ENCODE measurements at regions not wholly inside any gene's neighbourhood (a gene's known extent, or its start where the extent isn't known, plus 50 kb on each side); places are given as distances from the start of the nearest gene placed in this dataset.

DNA sequence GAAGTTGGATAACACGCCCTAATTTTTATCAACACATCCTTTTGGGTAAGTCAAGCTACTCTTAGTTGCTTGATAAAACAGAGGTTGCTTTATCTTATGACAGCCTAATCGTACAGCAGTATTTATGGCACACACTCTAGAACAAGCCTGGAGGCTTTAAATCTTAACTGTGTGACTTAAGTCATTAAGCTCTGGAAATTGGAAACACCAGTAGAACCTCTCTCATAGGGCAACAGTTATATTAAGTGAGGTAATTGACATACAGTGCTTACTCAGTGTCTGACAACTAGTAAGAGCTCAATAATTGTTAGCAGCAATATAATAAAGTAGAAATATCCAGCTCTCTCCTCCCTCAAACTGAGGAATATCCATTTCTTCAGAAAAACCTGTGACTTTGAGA is 808.9 kb upstream of the WWC1 start:
- in situ Hi-C loops (cut with MboI; ENCODE audit: low sequenced_read_pairs): no loop called here

DNA sequence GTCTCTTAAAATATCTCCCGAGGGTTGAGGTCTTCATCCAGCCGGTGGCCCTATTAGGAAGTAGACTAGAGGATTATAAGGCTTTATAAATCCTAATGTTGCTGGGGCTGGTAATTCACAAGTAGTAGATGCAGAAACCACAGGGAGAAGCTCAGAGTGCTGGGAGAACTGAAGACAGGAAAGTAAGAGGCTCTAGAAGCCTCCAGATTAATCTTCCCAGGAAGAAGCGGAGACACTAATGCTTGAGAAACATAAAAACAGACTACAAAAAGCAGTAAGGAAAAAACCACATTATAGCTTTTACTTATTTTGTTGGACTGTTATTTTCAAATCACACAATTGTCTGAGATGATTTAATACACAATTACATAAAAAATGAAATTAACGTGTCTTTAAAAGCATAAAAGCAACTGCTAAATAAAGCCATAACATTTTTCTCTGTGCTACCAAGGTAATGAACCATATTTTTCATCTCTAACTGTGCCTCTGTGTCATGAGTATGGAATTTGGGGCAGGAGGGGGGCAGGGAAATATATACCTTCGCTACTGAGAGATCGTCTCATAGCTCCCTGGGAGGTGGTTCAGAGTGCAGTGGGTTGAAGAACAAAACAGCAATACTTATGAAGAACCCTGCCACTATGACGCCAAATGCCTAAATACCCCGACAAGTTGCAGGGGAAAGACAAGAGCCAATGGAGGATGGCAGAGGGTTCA is 806.2 kb upstream of the WWC1 start:
- in situ Hi-C loops (cut with MboI; ENCODE audit: low sequenced_read_pairs): no loop called here

DNA sequence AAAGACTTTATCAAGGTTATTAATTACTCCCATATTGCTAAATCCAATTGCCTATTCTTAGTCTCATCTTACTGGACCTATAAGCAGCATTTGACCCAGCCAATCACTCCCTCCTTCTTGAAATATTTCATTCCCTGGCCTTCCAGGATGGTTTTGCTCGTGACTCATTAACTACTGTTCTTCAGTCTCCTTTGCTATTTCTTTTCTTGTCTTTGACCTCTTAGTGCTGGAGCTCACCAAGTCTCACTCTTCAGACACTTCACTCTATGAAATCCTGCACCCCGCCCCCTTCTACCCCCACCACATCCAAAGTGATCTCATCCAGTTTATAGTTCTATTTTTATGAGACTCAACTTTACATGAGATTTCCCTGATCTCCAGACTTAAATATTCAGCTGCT is 803.1 kb upstream of the WWC1 start:
- in situ Hi-C loops (cut with MboI; ENCODE audit: low sequenced_read_pairs): no loop called here

DNA sequence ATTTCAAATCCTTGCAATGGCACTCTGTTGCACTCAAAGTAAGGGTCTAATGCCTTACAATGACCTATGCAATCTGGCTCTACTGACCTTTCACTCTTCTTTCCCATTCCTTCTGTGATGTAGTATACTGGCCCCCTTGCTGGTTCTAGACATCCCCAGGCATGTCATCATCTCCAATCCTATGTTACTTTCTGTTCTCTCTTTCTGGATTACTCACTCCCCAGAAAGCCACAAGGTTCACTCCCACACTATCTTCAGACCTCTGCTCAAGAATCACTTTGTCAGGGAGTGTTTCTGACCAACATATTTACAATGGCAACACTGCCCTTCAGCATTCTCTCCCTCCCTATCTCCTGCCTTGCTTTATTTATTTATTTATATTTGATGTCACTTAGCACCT is 802.2 kb upstream of the WWC1 start:
- in situ Hi-C loops (cut with MboI; ENCODE audit: low sequenced_read_pairs): no loop called here

DNA sequence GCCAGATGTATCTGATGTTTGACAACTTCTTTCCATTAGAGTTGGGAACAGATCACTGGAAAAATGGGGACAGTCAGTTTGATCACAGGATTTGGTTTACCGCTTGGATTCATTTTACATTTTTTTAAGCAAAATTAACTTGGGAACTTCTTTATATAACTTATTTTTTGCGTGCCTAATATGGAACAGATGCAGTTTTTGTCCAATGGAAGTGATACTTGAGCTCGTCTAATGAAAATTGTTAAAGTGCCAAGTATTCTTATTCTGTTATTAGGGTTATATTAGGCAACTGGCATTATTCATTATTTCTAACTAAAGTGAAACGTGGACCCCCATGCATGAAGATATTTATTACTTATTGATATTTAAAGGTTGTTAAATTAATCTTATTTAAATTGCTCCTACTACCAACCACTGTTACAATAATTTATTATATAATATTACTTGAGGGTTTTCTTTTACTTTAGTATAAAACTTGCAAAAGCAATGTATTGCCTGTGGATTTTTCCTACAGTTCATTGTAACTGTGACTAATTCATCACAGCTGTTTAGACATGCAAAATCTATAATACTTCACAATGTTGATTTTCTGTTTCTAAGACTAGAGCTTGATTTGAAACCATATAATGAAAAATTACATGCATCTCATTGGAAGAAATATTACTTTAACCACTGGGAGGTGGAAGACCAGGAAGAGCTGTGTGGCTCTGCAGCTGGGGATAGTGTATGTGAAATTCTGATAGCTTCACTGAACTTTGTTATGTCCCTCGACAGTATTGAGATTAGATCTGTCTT is 787.3 kb upstream of the WWC1 start:
- in situ Hi-C loops (cut with MboI; ENCODE audit: low sequenced_read_pairs): no loop called here

DNA sequence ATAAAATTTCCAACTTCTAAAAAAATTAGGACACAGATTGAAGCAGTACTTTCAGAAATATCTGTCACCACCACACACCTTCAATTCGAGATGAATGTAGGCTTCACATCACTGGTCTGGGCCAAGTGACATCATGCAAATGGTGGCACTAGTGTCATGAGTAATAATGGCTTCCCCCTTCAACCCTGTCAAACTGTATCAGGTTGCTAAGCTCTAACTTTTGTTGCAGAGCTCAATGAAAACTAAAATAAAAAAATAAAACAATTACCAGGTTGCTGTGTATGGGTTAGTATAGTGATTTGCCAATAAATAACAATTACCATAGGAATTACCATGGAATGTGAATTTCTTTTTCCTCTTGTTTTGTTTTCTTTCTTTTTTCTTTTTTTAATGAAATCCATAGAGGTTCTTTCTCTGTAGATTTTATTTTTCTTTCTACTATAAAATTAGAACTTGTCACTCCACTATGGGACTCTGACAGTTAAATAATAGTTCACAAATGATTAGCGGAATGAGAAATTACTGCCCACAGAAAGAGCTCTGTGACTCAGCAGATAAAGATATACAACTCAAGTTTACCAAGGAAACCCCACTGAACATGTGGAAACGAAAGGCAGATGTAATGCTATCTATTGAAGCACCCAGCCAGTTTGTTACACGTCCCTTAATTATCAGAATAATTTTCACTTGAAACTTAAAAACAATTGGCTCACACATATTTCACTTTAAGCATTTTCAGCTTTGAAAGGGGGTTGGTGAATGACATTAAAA is 783.8 kb upstream of the WWC1 start:
- in situ Hi-C loops (cut with MboI; ENCODE audit: low sequenced_read_pairs): no loop called here

DNA sequence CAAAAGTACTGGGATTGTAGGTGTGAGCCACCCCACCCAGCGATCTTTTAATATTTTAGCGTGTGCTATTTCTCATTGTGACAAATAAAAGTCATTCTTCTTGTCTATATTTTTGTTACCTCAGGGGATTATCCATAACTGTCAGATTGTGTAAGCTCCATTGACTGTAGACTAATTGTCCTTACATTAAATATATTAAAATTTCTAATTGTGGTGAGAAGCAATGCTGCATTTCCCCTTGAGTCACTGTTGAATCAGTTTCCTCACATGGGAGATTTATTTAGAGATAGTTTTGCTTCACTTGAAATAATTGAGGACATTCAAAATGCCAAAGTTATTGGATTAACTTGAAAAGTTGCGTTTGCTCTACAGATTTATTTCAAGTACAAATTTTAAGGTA is 782.4 kb upstream of the WWC1 start:
- in situ Hi-C loops (cut with MboI; ENCODE audit: low sequenced_read_pairs): no loop called here

DNA sequence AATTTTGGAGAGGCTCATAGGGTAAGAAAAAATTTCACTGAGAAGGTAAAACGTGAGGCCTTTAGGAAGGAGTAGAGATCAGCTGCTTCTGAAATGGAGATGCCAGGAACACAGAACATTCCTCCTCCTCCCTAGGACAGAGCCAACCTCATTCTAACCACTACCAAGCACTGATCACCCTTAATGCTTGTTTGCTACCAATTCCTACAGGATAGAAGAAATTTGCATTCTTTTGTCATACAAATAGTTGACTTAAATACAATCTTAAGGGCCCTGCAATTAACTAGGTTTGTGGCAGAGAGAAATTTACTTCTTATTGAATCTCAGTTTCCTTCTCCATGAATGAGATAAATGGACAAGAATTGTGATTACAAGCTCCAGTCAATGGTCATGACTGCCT is 780.2 kb upstream of the WWC1 start:
- in situ Hi-C loops (cut with MboI; ENCODE audit: low sequenced_read_pairs): no loop called here

DNA sequence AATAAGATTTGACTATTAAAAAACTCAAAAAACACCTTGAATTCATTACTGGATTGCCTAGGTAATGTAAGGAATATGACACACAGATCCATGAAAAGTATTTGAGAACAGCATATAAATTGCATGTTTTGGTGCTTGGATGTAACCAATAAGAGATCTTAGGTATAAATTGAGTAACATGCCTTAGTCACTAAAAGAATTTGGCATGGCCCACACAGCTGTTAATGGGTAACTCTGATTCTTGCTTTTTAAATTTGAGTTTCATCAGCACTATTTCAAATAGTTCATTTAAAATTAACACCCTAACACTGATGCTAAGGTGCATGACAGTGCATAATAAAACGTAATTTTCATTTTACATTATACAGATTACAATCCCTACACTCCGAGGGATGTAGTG is 779.3 kb upstream of the WWC1 start:
- in situ Hi-C loops (cut with MboI; ENCODE audit: low sequenced_read_pairs): no loop called here

DNA sequence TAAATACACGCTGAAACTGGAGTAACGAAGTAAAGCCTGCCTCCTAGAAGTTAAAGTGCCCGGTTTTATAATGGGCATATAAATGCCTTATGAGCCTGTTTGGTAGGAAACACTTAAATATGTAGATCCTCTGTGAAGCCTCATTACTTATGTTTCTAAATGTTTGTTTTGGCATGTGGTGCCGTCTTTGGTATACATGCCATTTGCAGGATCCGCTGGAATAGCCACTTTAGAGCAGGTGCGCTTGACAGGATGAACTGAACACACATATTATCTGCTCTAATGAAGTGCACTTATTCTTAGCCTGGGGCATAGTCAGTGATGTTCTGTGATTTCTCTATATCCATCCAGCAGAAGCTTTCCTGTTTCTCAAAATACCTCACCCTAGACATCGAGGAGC is 778.1 kb upstream of the WWC1 start:
- in situ Hi-C loops (cut with MboI; ENCODE audit: low sequenced_read_pairs): no loop called here

DNA sequence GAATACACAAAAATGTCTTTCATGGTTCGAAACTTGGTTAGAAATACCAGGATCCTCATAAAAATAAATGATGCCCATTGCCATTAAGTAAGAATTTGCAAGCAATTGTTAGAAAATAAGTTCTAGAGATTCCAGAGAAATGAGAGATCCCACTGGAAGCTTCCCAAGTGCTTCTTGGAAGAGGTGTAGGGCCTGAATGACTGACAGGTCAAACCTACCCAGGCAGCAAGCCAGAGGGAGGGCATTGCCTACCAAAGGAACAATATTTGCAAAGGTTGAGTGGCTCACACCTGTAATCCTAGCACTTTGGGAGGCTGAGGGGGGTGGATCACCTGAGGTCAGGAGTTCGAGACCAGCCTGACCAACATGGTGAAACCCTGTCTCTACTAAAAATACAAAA is 777.0 kb upstream of the WWC1 start:
- in situ Hi-C loops (cut with MboI; ENCODE audit: low sequenced_read_pairs): no loop called here

DNA sequence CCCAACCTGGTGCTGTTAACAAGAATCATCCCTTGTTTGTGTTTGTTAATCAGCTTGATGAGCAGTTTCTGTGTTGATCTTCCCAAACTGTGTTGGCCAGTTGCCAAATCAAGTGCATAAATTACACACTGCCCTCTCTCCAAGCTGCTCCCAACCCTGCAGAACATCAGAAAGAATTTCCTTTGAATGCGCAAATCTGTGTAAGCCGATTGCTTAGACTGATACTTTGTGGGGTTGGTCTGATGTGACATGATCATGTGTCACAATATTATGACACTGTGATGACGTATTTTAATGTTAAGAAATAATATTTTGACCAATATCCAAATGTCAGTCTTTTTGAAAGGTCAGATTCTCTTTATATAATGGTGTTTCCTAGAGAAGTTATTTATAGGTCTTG is 766.4 kb upstream of the WWC1 start:
- in situ Hi-C loops (cut with MboI; ENCODE audit: low sequenced_read_pairs): no loop called here

DNA sequence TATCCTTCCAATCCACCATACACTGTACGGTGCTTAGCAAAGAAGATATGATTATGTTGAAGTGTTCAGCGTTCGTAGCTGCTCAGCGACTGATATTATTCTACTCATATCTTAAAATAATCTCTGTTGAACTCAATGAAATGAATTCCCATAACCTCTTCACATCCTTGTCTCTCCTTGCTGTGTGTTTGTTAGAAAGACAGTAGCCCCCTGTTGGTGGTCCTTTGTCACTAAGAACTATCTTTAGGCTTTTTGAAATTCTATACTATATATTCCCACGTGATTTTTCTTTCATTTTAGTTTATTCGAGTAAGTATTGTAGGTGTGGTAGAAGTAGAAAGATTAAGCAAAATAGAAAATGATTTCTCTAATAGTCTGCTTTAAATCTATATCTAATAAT is 762.8 kb upstream of the WWC1 start:
- in situ Hi-C loops (cut with MboI; ENCODE audit: low sequenced_read_pairs): no loop called here

DNA sequence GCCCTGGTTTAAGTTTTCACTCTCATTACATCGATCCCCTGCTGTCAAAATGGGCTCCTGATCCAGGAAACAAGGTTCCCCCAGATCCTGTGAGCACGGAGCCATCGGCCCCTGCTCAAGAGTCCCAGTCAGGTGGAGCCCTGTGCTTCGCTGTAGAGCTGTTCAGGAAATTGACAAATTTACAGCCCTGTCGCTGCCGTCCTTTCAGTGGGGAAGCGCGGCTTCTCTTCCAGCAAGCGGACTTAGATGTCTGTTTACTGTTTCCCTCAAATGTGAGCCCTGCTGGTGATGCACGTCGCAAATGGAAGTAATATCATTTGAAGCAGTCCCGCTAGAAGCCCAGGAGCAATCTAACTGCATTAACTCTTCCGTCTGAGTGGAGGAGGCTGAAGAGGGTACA is 760.9 kb upstream of the WWC1 start:
- in situ Hi-C loops (cut with MboI; ENCODE audit: low sequenced_read_pairs): no loop called here

DNA sequence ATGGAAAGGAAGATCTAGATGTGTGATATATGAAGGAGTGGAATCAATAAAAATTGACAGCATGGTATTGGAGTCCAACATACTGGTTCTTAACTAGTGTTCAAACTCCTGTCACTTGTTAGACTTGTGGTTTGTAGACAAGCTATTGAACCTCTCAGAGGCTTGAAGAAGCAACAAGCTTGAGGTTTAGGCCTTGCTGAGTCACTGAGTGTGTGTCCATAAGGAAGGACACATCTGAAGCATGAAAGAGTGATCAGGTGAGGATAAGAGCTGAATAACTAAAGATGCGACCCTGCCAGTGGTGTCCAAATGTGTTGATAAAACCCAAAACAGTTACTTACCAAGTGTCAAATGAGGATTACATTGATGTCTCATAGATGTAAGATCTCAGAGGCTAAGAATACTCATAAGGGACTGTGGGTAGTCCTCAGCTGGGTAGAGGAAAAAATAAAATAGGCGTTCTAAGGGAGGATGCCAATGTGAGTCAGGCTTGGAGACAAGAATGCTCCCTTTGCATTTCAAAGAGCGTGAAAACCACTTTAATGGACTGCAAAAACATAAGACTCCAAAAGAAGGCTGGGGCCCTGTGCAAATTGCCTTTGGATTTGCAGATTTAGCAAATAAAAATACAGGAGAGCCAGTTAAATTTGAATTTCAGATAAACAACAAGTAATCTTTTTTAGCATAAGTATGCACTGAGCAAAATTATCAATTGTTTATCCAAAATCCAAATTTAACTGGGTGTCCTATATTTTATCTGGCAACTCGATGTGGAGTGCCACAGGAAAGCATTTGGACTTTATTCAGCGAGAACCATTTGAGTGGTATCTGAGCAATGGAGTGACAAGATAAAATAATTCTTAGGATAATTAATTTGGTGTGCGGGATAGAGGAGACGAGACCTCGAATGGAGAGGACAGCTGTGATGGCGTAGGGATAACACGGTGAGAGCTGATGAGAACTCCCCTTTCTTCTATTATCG is 757.3 kb upstream of the WWC1 start:
- in situ Hi-C loops (cut with MboI; ENCODE audit: low sequenced_read_pairs): no loop called here

DNA sequence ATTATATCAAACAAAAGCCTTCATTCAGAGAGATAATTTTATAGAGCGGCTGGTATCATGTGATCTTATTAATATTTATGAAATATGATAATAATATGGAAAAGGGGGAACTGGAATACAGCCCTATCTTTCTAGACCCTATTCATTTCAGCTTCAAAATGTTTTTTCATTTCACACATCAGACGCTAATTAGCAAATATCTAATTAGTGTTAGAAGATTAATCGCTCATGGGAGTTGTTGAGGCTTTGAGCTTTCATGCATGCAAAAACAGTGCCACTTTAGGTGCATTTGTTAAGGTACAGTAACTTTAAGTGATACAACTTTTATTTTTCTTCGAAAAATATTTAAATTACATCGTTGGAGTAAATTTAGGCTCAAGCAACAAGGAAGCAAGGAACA is 751.7 kb upstream of the WWC1 start:
- in situ Hi-C loops (cut with MboI; ENCODE audit: low sequenced_read_pairs): no loop called here

DNA sequence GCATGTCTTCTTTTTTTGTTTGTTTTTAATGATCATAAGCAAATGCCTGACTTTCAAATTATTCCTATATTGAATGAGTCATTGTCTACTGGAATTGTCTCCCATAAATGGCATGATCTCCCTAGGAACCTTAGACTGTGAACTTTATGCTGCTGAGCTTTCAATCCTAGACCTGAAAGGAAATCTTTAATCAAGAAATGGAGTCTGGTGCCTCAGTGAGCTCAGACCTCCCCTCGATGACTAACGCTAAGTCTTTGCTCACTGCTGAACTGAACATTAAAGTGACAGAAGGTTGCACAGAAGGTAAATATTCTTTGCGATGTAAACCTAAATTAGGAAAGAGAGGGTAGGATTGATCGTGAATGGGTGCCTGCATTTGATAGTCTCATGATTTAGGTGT is 745.2 kb upstream of the WWC1 start:
- in situ Hi-C loops (cut with MboI; ENCODE audit: low sequenced_read_pairs): no loop called here

DNA sequence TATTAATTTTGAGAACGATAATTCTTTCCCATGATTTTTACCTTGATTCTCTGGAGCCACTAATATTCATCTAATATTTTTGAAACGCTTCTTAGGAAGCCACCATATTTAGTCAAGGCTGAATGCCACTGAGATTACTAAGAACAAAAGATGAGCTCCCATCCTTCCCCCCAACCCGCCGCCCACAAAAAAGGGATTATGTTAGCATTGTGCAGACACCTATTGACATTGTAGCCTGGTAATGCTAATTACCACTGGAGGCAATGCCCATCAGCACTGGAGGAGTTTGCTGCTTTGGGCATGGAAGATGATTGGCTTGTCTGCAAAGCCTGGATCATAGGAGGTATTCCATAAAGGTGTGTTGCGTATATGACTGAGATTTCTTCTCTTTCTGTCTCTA is 739.1 kb upstream of the WWC1 start:
- in situ Hi-C loops (cut with MboI; ENCODE audit: low sequenced_read_pairs): no loop called here

DNA sequence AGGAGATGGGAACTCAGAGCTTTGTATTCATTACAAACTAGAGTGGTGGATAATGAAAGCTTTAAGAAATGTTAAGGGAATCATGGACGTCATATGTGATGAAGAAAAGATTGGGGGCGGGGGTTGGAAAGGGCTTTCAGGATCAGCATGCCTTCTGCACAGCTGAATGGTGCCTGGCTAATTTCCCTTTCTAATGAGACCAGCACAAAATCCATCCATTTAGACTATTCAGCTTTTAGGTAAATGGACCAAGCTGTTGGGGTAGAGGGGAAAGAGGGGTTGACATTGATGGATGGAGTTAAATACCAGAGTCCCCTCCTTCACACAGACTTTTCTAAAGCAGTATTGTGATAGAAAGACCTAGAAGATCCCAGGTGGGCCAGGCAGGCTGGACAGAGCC is 737.9 kb upstream of the WWC1 start:
- in situ Hi-C loops (cut with MboI; ENCODE audit: low sequenced_read_pairs): no loop called here

DNA sequence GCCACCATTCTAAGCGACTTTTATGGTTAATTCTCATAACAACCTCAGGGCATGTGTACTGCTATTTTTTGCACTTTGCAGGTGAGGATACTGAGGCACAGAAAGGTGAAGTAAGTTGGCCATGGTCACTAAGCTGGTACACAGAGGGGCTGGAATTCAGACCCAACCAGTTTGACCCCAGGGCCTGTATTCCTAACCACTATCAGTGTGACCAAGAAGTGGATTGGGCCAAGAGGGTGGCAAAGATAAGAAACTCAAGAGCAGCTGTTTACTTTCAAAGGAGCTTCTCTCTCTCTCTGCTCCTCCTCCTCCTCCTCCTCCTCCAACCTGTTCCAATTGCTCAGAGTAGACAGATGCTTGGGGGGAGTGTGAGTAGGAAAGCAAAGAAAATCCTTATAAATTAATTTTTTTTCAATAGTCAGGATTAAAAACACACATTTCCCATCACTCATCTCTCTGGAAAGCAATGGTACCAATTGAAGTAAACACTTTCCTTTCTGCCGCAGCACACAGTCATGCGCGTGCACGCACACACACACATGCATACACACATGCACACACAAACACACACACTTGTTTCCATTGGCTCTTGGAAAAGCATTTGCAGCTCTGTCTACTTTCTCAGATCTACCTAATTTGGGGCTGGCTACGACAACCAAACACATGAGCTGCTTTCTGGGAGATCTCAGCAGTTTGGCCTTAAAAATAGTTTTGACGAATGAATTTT is 736.7 kb upstream of the WWC1 start:
- in situ Hi-C loops (cut with MboI; ENCODE audit: low sequenced_read_pairs): no loop called here
